ENCODE measurements at regions not wholly inside any gene's neighbourhood (a gene's known extent, or its start where the extent isn't known, plus 50 kb on each side); places are given as distances from the start of the nearest gene placed in this dataset.

DNA sequence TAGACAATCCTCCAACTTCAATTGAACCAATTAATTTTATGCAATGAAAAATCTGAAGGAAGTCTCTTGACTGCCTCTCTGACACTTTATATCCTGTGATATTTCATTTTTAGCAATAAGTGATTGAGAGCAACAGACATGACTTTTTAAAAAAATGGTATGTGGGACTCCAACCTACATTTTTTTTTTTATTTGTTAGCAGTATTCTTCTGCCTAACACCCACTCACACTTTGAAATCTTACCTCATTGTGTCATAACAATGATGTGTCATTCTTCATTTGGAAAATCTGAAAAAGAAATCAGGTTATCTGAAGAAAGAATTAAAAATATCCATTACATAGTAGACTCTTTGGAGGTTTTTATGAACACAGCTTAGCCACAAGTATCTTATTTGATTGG lies 541.3 kb upstream of the KCNMB2 start:
- H3K4me1 ChIP-seq (ENCODE audit: control insufficient read depth, insufficient read depth, low read length): peaks cover 13% of the 10 kb centered on the region
- no peak overlapping the region for H3K4me2 ChIP-seq (ENCODE audit: low read length)
- H3K36me3 ChIP-seq (ENCODE audit: insufficient read depth, low read length): no peaks in the 10 kb centered on the region
- no peaks in the 10 kb centered on the region for H3K27me3 ChIP-seq (ENCODE audit: control insufficient read depth, insufficient read depth, low read length)
- H3K9me3 ChIP-seq (replicated peaks; ENCODE audit: low read length): no peaks in the 10 kb centered on the region
- no peak overlapping the region for H3K4me3 ChIP-seq (ENCODE audit: low read length)
- H3K9ac ChIP-seq (ENCODE audit: low read depth, low read length): no peak overlapping the region

- Histone ChIP-seq H3K27me3 (ENCODE audit: control insufficient read depth, insufficient read depth, low read length) (no peaks in the 10 kb centered on the region), H3K4me1 (ENCODE audit: control insufficient read depth, insufficient read depth, low read length) (peaks cover 13% of the 10 kb centered on the region), H3K4me3 (ENCODE audit: low read length) (no peak overlapping the region), H3K9ac (ENCODE audit: low read depth, low read length) (no peak overlapping the region), H3K36me3 (ENCODE audit: insufficient read depth, low read length) (no peaks in the 10 kb centered on the region), H3K4me2 (ENCODE audit: low read length) (no peak overlapping the region), H3K9me3 (replicated peaks; ENCODE audit: low read length) (no peaks in the 10 kb centered on the region)
Measured at GRCh38 chr3:177995381-177996085, 540.7 kb upstream of the KCNMB2 start.

DNA sequence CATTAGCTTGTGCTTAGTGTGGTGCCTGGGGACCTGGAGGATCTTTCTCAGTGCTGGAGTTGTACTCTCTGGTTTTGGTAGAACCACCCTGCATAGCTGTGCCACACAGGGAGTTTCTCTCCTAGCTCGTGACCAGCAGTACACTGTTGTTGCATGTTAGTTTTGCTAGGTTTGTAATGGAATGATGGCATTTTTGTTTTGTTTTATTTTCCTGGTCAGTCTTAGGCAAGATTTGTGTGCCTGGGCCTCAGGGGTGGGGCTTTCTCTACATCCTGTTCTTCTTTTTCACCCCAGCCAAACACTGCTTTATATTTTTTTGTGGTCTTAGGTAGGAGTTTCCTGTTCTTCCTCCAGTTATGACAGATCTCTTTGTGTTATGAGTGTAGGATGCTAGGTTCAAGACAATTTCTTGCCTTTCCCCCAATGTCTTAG lies 534.5 kb upstream of the KCNMB2 start:
- no peaks in the 10 kb centered on the region for H3K36me3 ChIP-seq (ENCODE audit: insufficient read depth, low read length)
- H3K9me3 ChIP-seq (replicated peaks; ENCODE audit: low read length): no peaks in the 10 kb centered on the region
- no peak overlapping the region for H3K4me2 ChIP-seq (ENCODE audit: low read length)
- peaks cover 7% of the 10 kb centered on the region for H3K4me1 ChIP-seq (ENCODE audit: control insufficient read depth, insufficient read depth, low read length)
- no peak overlapping the region for H3K9ac ChIP-seq (ENCODE audit: low read depth, low read length)
- H3K27me3 ChIP-seq (ENCODE audit: control insufficient read depth, insufficient read depth, low read length): no peaks in the 10 kb centered on the region
- H3K4me3 ChIP-seq (ENCODE audit: low read length): no peak overlapping the region

DNA sequence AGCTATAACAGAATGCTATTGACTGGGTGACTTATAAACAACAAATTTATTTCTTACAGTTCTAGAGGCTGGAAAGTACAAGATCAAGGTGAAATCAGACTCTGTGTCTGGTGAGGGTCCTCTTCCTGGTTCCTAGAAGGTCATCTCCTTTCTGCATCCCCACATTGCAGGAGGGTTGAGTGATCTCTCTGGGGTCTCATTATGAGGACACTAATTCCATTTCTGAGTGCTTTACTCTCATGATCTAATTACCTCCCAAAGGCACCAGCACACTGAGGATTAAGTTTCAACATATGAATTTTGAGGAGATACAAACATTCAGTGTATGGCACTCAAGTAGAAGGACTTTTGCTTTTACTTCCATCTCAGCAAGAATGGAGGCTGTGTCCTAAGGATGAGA lies 534.1 kb upstream of the KCNMB2 start:
- Histone ChIP-seq H3K4me2 (ENCODE audit: low read length) (no peak overlapping the region), H3K9ac (ENCODE audit: low read depth, low read length) (no peak overlapping the region), H3K4me3 (ENCODE audit: low read length) (no peak overlapping the region), H3K4me1 (ENCODE audit: control insufficient read depth, insufficient read depth, low read length) (peaks cover 7% of the 10 kb centered on the region), H3K9me3 (replicated peaks; ENCODE audit: low read length) (no peaks in the 10 kb centered on the region), H3K27me3 (ENCODE audit: control insufficient read depth, insufficient read depth, low read length) (no peaks in the 10 kb centered on the region), H3K36me3 (ENCODE audit: insufficient read depth, low read length) (no peaks in the 10 kb centered on the region)

DNA sequence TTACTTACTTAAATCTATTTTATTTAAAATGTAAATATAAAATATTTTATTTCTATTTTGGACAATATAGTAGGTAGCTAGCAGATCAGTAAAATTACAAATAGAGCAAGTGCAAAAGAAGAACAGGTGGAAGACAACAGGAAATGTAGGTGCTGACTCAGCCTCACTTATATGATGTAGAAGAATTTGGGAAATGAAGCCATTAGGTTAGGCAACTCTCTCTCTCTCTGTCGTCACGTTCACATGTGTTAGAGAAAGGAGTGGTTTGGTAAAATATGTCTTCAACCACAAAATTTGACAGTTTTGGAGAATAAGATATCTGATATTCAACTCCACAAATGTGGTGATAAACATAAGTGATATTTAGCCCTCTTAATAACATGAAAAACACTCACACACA lies 532.5 kb upstream of the KCNMB2 start:
- Histone ChIP-seq H3K4me1 (ENCODE audit: control insufficient read depth, insufficient read depth, low read length) (peaks cover 7% of the 10 kb centered on the region), H3K9me3 (replicated peaks; ENCODE audit: low read length) (no peaks in the 10 kb centered on the region), H3K4me2 (ENCODE audit: low read length) (no peak overlapping the region), H3K27me3 (ENCODE audit: control insufficient read depth, insufficient read depth, low read length) (no peaks in the 10 kb centered on the region), H3K9ac (ENCODE audit: low read depth, low read length) (no peak overlapping the region), H3K36me3 (ENCODE audit: insufficient read depth, low read length) (no peaks in the 10 kb centered on the region), H3K4me3 (ENCODE audit: low read length) (no peak overlapping the region)

GRCh38 chr3:178005961-178006360 lies 530.3 kb upstream of the KCNMB2 start:
- no peaks in the 10 kb centered on the region for H3K36me3 ChIP-seq (ENCODE audit: insufficient read depth, low read length)
- H3K9ac ChIP-seq (ENCODE audit: low read depth, low read length): no peak overlapping the region
- no peak overlapping the region for H3K4me3 ChIP-seq (ENCODE audit: low read length)
- H3K9me3 ChIP-seq (replicated peaks; ENCODE audit: low read length): no peaks in the 10 kb centered on the region
- no peak overlapping the region for H3K4me2 ChIP-seq (ENCODE audit: low read length)
- no peaks in the 10 kb centered on the region for H3K27me3 ChIP-seq (ENCODE audit: control insufficient read depth, insufficient read depth, low read length)
- peaks cover 7% of the 10 kb centered on the region for H3K4me1 ChIP-seq (ENCODE audit: control insufficient read depth, insufficient read depth, low read length)

DNA sequence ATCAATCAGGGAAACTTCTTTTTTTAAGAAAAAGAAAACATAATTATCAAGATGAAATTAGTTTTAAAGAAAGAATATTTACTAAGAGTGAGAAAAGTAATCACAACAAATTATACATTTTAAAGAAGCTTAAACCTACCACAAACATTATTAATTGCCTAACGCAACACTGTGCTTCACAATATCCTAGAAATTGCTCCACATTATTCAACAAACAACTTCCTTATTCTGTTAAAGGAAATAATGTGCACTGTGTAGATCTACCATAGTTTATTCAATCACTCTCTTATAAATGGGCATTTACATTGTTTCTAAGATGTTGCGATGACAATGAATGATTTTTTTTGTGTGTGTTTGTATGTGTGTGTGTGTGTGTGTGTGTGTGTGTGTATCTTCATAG lies 525.9 kb upstream of the KCNMB2 start:
- Histone ChIP-seq H3K9ac (ENCODE audit: low read depth, low read length) (no peak overlapping the region), H3K36me3 (ENCODE audit: insufficient read depth, low read length) (no peaks in the 10 kb centered on the region), H3K9me3 (replicated peaks; ENCODE audit: low read length) (no peaks in the 10 kb centered on the region), H3K4me2 (ENCODE audit: low read length) (no peak overlapping the region), H3K27me3 (ENCODE audit: control insufficient read depth, insufficient read depth, low read length) (no peaks in the 10 kb centered on the region), H3K4me3 (ENCODE audit: low read length) (no peak overlapping the region), H3K4me1 (ENCODE audit: control insufficient read depth, insufficient read depth, low read length) (no peaks in the 10 kb centered on the region)

DNA sequence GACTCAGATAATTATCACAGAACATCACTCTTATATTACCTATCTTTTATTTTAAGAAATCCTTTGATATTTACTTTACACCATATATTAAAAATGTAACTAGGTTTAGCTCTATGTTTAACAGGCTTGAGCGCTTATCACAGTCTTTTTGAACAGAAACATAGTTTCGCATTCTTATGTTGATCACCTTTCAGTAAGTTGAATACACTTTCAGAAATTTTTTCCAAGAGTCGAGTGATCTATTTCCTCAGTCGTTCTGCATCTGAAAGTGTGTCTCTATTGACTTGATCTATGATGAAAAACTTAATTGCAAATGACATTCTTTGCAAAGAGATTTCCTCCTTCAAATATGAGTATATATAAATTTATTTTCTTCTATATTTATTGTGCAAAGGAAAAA lies 516.6 kb upstream of the KCNMB2 start:
- H3K9me3 ChIP-seq (replicated peaks; ENCODE audit: low read length): no peaks in the 10 kb centered on the region
- no peak overlapping the region for H3K9ac ChIP-seq (ENCODE audit: low read depth, low read length)
- H3K4me2 ChIP-seq (ENCODE audit: low read length): no peak overlapping the region
- no peaks in the 10 kb centered on the region for H3K27me3 ChIP-seq (ENCODE audit: control insufficient read depth, insufficient read depth, low read length)
- no peaks in the 10 kb centered on the region for H3K4me1 ChIP-seq (ENCODE audit: control insufficient read depth, insufficient read depth, low read length)
- H3K36me3 ChIP-seq (ENCODE audit: insufficient read depth, low read length): no peaks in the 10 kb centered on the region
- no peak overlapping the region for H3K4me3 ChIP-seq (ENCODE audit: low read length)

DNA sequence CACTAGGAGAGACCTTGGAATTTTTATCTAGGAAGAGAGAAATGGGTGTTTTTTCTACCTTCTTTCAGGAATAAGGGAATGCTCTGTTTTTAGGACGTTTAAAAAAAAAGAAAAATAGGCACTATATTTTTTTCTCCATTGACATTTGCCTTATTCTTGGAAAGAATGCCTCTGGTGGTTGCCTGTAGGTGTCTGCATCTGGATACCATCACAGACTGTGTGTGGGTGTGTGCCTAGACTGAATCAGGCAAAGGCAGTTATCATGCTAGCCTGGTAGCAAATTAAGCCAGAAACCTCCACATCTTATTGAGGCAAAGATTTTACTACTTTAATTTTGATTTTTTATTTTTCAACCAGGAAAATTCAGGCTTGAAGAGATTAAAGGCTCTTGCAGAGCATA lies 513.6 kb upstream of the KCNMB2 start:
- no peak overlapping the region for H3K4me2 ChIP-seq (ENCODE audit: low read length)

GRCh38 chr3:178028933-178029332 lies 507.3 kb upstream of the KCNMB2 start:
- no peak overlapping the region for H3K4me2 ChIP-seq (ENCODE audit: low read length)
- H3K9ac ChIP-seq (ENCODE audit: low read depth, low read length): no peak overlapping the region
- H3K9me3 ChIP-seq (replicated peaks; ENCODE audit: low read length): no peaks in the 10 kb centered on the region
- no peaks in the 10 kb centered on the region for H3K4me1 ChIP-seq (ENCODE audit: control insufficient read depth, insufficient read depth, low read length)
- H3K36me3 ChIP-seq (ENCODE audit: insufficient read depth, low read length): no peaks in the 10 kb centered on the region
- no peak overlapping the region for H3K4me3 ChIP-seq (ENCODE audit: low read length)
- no peaks in the 10 kb centered on the region for H3K27me3 ChIP-seq (ENCODE audit: control insufficient read depth, insufficient read depth, low read length)

More for the DNA sequence above, 513.6 kb upstream of the KCNMB2 start:
- no peak overlapping the region for H3K9ac ChIP-seq (ENCODE audit: low read depth, low read length)
- H3K4me3 ChIP-seq (ENCODE audit: low read length): no peak overlapping the region
- no peaks in the 10 kb centered on the region for H3K27me3 ChIP-seq (ENCODE audit: control insufficient read depth, insufficient read depth, low read length)
- H3K36me3 ChIP-seq (ENCODE audit: insufficient read depth, low read length): no peaks in the 10 kb centered on the region
- H3K4me1 ChIP-seq (ENCODE audit: control insufficient read depth, insufficient read depth, low read length): no peaks in the 10 kb centered on the region
- no peaks in the 10 kb centered on the region for H3K9me3 ChIP-seq (replicated peaks; ENCODE audit: low read length)

DNA sequence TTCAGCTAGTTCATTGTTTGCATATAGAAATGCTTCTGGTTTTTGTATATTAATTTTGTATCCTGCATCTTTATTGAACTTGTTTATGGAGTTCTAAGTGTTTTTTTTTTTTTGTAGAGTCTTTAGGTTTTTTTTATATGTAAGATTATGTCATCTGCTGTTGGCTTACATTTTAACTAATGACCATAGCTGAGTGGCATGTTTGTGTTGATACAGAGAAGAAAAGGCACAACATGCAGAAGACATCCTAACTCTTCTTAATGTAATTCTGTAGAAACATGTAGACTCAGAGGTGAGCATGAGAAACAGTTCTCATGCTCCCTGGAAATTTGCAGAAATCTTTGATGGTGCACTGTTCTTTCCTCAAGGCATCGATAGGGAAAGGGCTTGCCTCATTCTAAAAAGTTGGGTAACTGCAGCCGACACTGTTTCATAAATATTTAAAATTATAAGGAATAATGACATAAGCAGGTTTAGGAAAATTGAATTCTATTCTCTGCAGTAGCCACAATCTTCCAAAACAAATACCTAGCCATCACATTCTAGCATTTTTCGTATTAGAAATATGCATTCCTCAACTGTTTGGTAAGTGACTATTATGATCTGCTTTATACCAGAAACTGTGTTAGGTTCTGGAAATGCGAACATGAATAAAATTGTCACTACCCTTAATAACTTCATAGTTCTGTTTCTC lies 499.6 kb upstream of the KCNMB2 start:
- Histone ChIP-seq H3K4me1 (ENCODE audit: control insufficient read depth, insufficient read depth, low read length) (peaks cover 4% of the 10 kb centered on the region), H3K4me3 (ENCODE audit: low read length) (no peak overlapping the region), H3K9me3 (replicated peaks; ENCODE audit: low read length) (no peaks in the 10 kb centered on the region), H3K36me3 (ENCODE audit: insufficient read depth, low read length) (no peaks in the 10 kb centered on the region), H3K4me2 (ENCODE audit: low read length) (no peak overlapping the region), H3K9ac (ENCODE audit: low read depth, low read length) (no peak overlapping the region), H3K27me3 (ENCODE audit: control insufficient read depth, insufficient read depth, low read length) (no peaks in the 10 kb centered on the region)

DNA sequence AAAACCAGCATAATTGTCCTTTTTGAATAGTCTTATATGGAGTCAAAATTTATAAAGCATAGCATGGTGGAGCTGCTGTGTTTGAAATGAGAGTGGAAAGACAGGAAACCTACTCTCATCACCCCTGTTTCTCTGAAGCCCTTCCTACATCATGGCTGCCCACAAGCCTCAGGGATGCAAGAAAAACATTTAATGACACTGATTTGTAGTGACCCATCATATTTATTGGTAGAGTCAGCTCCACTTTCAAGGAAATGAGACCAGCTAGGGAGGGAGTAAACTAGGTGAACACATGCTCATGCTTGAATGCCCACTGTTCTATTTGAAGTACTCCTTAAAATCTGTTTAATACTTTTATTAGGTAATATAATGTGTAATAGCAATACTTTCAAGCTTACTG lies 494.3 kb upstream of the KCNMB2 start:
- Histone ChIP-seq H3K9me3 (replicated peaks; ENCODE audit: low read length) (no peaks in the 10 kb centered on the region), H3K4me3 (ENCODE audit: low read length) (no peak overlapping the region), H3K9ac (ENCODE audit: low read depth, low read length) (no peak overlapping the region), H3K4me2 (ENCODE audit: low read length) (no peak overlapping the region), H3K4me1 (ENCODE audit: control insufficient read depth, insufficient read depth, low read length) (no peaks in the 10 kb centered on the region), H3K27me3 (ENCODE audit: control insufficient read depth, insufficient read depth, low read length) (no peaks in the 10 kb centered on the region), H3K36me3 (ENCODE audit: insufficient read depth, low read length) (no peaks in the 10 kb centered on the region)
